ENCODE measurements at regions not wholly inside any gene's neighbourhood (a gene's known extent, or its start where the extent isn't known, plus 50 kb on each side); places are given as distances from the start of the nearest gene placed in this dataset.
"Not testable (repeated sequence)": the region's sequence is repeated elsewhere in the genome, so short reads cannot be mapped to it uniquely, and the experiment has no call there.

GRCh38 chrX:66760651-66761050 lies 121.8 kb upstream of the EDA2R start:
- no peak for TF ChIP-seq CTCF (IDR thresholded peaks at IDR 0.05)
- Mint-ChIP-seq H3K27me3 (ENCODE audit: low read depth, poor library complexity) (peaks cover 3% of the 10 kb centered on the region), H3K36me3 (ENCODE audit: low read depth) (no peaks in the 10 kb centered on the region), H3K4me1 (no peaks in the 10 kb centered on the region), H3K4me3 (no peak overlapping the region), H3K27ac (no peak overlapping the region), H3K9me3 (peaks cover 46% of the 10 kb centered on the region)
- no peak for DNase-seq

- Mint-ChIP-seq H3K4me1 (no peaks in the 10 kb centered on the region), H3K4me3 (no peak overlapping the region), H3K27me3 (ENCODE audit: low read depth, poor library complexity) (no peaks in the 10 kb centered on the region), H3K27ac (no peak overlapping the region), H3K9me3 (peaks cover 18% of the 10 kb centered on the region), H3K36me3 (ENCODE audit: low read depth) (no peaks in the 10 kb centered on the region)
- DNase-seq: no peak
- TF ChIP-seq CTCF (IDR thresholded peaks at IDR 0.05): no peak
Observed at GRCh38 chrX:66756717-66757116, 117.8 kb upstream of the EDA2R start.

GRCh38 chrX:66751136-66751782 lies 112.4 kb upstream of the EDA2R start:
- no peak for TF ChIP-seq CTCF (IDR thresholded peaks at IDR 0.05)
- H3K4me1 Mint-ChIP-seq: no peaks in the 10 kb centered on the region
- no peaks in the 10 kb centered on the region for H3K27me3 Mint-ChIP-seq (ENCODE audit: low read depth, poor library complexity)
- peaks cover 51% of the 10 kb centered on the region for H3K9me3 Mint-ChIP-seq
- H3K4me3 Mint-ChIP-seq: no peak overlapping the region
- no peak for DNase-seq
- H3K27ac Mint-ChIP-seq: no peak overlapping the region
- H3K36me3 Mint-ChIP-seq (ENCODE audit: low read depth): no peaks in the 10 kb centered on the region

- H3K27me3 Mint-ChIP-seq (ENCODE audit: low read depth, poor library complexity): not testable (repeated sequence)
Observed at GRCh38 chrX:66744519-66744918, 105.6 kb upstream of the EDA2R start.

GRCh38 chrX:66731398-66731797 lies 92.5 kb upstream of the EDA2R start:
- H3K27ac Mint-ChIP-seq: no peak overlapping the region
- H3K36me3 Mint-ChIP-seq (ENCODE audit: low read depth): no peaks in the 10 kb centered on the region
- no peaks in the 10 kb centered on the region for H3K27me3 Mint-ChIP-seq (ENCODE audit: low read depth, poor library complexity)
- H3K4me3 Mint-ChIP-seq: no peak overlapping the region
- H3K9me3 Mint-ChIP-seq: peaks cover 13% of the 10 kb centered on the region
- H3K4me1 Mint-ChIP-seq: no peaks in the 10 kb centered on the region
- DNase-seq: peak; percentile 2
- TF ChIP-seq CTCF (IDR thresholded peaks at IDR 0.05): peak; percentile 26

More at GRCh38 chrX:66744519-66744918, 105.6 kb upstream of the EDA2R start:
- H3K9me3 Mint-ChIP-seq: peaks cover 62% of the 10 kb centered on the region
- not testable (repeated sequence) for H3K27ac Mint-ChIP-seq; H3K4me3 Mint-ChIP-seq; H3K4me1 Mint-ChIP-seq; DNase-seq; H3K36me3 Mint-ChIP-seq (ENCODE audit: low read depth)

- Mint-ChIP-seq H3K27ac (no peak overlapping the region), H3K4me3 (peak overlapping the region; percentile 93), H3K27me3 (ENCODE audit: low read depth, poor library complexity) (no peaks in the 10 kb centered on the region), H3K36me3 (ENCODE audit: low read depth) (no peaks in the 10 kb centered on the region), H3K9me3 (peaks cover 25% of the 10 kb centered on the region), H3K4me1 (no peaks in the 10 kb centered on the region)
- peak; percentile 66 for TF ChIP-seq CTCF (IDR thresholded peaks at IDR 0.05)
- DNase-seq: peak; percentile 49
Observed at GRCh38 chrX:66728818-66729271, 90.0 kb upstream of the EDA2R start.
